ENCODE measurements at regions not wholly inside any gene's neighbourhood (a gene's known extent, or its start where the extent isn't known, plus 50 kb on each side); places are given as distances from the start of the nearest gene placed in this dataset.

- TF ChIP-seq, protein P1, sequence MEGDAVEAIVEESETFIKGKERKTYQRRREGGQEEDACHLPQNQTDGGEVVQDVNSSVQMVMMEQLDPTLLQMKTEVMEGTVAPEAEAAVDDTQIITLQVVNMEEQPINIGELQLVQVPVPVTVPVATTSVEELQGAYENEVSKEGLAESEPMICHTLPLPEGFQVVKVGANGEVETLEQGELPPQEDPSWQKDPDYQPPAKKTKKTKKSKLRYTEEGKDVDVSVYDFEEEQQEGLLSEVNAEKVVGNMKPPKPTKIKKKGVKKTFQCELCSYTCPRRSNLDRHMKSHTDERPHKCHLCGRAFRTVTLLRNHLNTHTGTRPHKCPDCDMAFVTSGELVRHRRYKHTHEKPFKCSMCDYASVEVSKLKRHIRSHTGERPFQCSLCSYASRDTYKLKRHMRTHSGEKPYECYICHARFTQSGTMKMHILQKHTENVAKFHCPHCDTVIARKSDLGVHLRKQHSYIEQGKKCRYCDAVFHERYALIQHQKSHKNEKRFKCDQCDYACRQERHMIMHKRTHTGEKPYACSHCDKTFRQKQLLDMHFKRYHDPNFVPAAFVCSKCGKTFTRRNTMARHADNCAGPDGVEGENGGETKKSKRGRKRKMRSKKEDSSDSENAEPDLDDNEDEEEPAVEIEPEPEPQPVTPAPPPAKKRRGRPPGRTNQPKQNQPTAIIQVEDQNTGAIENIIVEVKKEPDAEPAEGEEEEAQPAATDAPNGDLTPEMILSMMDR (IDR thresholded peaks at IDR 0.05), result no peak
- TF ChIP-seq SIN3A (IDR thresholded peaks at IDR 0.05; ENCODE audit: borderline replicate concordance, low read depth, low read length) (no peak), ELF1 (IDR thresholded peaks at IDR 0.05) (no peak), REST (IDR thresholded peaks at IDR 0.05; ENCODE audit: low read depth, low read length) (no peak), MXI1 (IDR thresholded peaks at IDR 0.05; ENCODE audit: low read depth, low read length) (no peak), FOXJ3 (CRISPR knock-in tag; IDR thresholded peaks at IDR 0.05) (no peak), SMC3 (IDR thresholded peaks at IDR 0.05; ENCODE audit: low read depth, low read length) (no peak), RAD21 (IDR thresholded peaks at IDR 0.05; ENCODE audit: low read length) (no peak), RCOR1 (IDR thresholded peaks at IDR 0.05; ENCODE audit: low read length) (no peak), JUND (IDR thresholded peaks at IDR 0.05) (no peak), RFX5 (IDR thresholded peaks at IDR 0.05; ENCODE audit: low read length) (no peak), IRF3 (IDR thresholded peaks at IDR 0.05; ENCODE audit: low read depth, low read length) (no peak), GATA2 (CRISPR knock-in tag; IDR thresholded peaks at IDR 0.05) (no peak), NFIC (IDR thresholded peaks at IDR 0.05; ENCODE audit: borderline replicate concordance) (no peak), EZH2phosphoT487 (IDR thresholded peaks at IDR 0.05; ENCODE audit: borderline replicate concordance, low read depth) (no peak), YY1 (IDR thresholded peaks at IDR 0.05; ENCODE audit: low read depth) (no peak)
- TF ChIP-seq, protein P2, sequence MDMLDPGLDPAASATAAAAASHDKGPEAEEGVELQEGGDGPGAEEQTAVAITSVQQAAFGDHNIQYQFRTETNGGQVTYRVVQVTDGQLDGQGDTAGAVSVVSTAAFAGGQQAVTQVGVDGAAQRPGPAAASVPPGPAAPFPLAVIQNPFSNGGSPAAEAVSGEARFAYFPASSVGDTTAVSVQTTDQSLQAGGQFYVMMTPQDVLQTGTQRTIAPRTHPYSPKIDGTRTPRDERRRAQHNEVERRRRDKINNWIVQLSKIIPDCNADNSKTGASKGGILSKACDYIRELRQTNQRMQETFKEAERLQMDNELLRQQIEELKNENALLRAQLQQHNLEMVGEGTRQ (IDR thresholded peaks at IDR 0.05; ENCODE audit: borderline replicate concordance, low read depth, low read length), result no peak
- TF ChIP-seq, protein P3, sequence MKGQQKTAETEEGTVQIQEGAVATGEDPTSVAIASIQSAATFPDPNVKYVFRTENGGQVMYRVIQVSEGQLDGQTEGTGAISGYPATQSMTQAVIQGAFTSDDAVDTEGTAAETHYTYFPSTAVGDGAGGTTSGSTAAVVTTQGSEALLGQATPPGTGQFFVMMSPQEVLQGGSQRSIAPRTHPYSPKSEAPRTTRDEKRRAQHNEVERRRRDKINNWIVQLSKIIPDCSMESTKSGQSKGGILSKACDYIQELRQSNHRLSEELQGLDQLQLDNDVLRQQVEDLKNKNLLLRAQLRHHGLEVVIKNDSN (IDR thresholded peaks at IDR 0.05; ENCODE audit: borderline replicate concordance, low read depth), result no peak
- Histone ChIP-seq H3K9ac (no peak overlapping the region), H2AFZ (ENCODE audit: low read depth) (no peak overlapping the region), H4K20me1 (ENCODE audit: insufficient read depth) (no peaks in the 10 kb centered on the region), H3K4me2 (no peak overlapping the region), H3K27ac (ENCODE audit: low read depth in 2 of 2, low read length in 1 of 2) (no peak overlapping the region), H3K79me2 (ENCODE audit: insufficient read depth) (no peaks in the 10 kb centered on the region), H3K9me2 (no peaks in the 10 kb centered on the region), H3K4me1 (ENCODE audit: control insufficient read depth in 1 of 2, insufficient read depth in 2 of 2, low read depth in 1 of 2, low read length in 1 of 2) (peaks cover 0 to 3% of the 10 kb centered on the region in 2 experiments; a peak in 1 of 4 replicates), H3K4me3 (ENCODE audit: low read depth in 2 of 2, low read length in 1 of 2) (no peak overlapping the region), H3K36me3 (replicated peaks in 1 of 2; ENCODE audit: control insufficient read depth in 1 of 2, insufficient read depth in 2 of 2, low read length in 1 of 2) (no peaks in the 10 kb centered on the region), H3F3A (replicated peaks; ENCODE audit: insufficient read depth) (no peaks in the 10 kb centered on the region), H3K27me3 (ENCODE audit: insufficient read depth) (peaks cover 19% of the 10 kb centered on the region; the same call in 1 of the 2 replicates), H3K9me3 (no peaks in the 10 kb centered on the region)
- ChIA-PET POLR2A (no interaction called here), CTCF (interaction anchor here (0.6 to 10.8 kb wide), 4 partner anchors 9 to 384 kb away, joined by 3 to 87 read pairs (median 5); no protein-coding TSS in a partner anchor)
- WGBS (ENCODE audit: low lambda C conversion rate), result 64% methylated on average over 2 of the region's 2 CpGs
- DNase-seq, result no peak
Measured at GRCh38 chr1:114269539-114269938, 115.9 kb upstream of the SYT6 start.
